Stimulated activated CD4-positive, alpha-beta T cell treated with anti-CD3 and anti-CD28 coated beads, Interleukin-1b, Interleukin-23, amount 100 ng/mL, for 24 hours (primary cell): ENCODE measurements at regions not wholly inside any gene's neighbourhood (a gene's known extent, or its start where the extent isn't known, plus 50 kb on each side); places are given as distances from the start of the nearest gene placed in this dataset.
"Not testable (repeated sequence)": the region's sequence is repeated elsewhere in the genome, so short reads cannot be mapped to it uniquely, and the experiment has no call there.

Source experiments
- DNase-seq, 4 experiments: peaks; one replicate each; pipeline ENCODE4 v3.0.0-alpha.2; 2020; ENCODE audit warnings: low read depth in 4 of 4, low spot score in 1 of 4

DNA sequence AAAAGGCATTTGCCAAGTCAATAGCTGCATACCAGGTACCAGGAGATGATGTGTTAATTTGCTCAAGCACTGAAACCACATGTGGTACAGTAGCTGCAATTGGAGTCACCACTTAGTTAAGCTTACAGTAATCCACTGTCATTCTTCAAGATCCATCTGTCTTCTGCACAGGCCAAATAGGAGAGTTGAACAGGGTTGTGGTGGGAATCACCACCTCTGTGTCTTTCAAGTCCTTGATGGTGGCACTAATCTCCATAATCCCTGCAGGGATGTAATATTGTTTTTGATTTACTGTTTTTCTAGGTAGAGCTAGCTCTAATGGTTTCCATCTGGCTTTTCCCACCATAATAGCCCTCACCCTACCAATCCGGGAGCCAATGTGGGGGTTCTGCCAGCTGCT, 91.9 kb downstream of the FCRL5 start:
- DNase-seq, result no peak

DNA sequence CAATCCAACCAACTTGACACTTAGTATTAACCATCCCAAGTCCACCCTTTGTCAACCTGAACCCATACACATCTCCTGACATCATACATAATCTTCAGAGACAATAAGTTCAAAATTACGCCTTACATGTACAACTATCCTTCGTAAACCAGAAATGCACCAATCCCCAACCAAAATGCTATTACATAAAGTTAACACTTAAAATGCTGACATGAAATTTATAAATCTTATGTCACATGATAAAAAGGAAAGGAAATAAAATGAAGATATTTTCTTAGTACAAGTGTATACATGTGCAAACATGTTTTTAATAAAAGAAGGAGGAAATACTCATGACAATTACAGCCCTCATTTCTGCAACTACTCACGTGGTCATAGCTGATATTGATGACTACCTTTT, 95.0 kb downstream of the FCRL5 start:
- DNase-seq, result no peak

DNA sequence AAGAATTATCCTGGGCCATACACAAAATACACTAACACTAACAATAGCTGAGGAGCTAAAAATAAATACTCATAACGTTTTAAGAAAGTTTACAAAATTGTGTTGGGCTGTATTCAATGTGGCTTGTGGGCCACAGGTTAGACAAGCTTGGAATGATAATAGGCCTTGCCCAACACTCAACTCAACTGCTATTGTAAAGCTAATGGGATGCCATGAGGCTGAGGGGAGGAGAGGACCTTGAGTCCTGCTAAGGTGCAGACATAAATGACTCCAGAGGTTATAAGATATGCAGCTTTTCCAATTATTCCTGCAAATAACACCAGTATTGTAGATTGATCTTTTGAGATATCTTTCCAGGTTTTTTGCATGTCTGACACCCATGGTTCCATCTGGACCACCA, 97.0 kb downstream of the FCRL5 start:
- DNase-seq, result no peak

DNA sequence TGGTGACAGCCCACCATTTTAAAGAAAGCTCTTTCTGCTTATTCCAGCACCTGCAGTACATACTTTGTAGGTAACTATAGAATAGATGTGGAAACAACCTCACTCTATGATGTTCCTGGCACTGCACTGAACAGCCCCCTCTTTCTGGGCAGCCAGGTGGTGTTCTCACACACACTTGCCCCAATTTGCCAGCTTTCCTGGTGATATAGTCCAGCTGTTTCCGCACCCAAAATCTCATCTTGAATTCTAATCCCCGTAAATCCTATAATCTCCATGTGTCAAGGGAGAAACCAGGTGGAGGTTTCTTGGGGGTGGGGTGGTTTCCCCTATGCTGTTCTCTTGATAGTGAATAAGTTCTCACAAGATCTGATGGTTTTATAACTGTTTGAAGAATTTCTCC, 102.2 kb downstream of the FCRL5 start:
- DNase-seq, result no peak

DNA sequence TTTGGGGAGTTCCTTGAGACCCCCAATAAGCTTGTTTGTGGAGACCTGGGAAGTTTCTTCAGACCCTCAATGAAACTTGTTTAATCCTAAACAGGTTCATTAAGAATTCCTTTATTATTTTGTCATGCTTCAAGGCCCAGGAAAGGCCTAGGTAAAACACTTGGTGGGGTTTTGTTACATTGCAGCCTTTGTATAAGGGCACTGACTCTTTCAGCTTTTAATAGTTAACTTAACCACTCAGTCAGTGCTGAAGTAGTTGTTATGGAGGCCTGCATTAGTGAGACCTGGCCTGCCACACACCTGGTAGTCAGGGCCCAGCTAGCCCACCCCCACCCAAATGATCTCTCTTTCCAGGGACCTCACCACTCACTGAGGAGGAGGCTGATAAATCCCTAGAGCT, 103.7 kb downstream of the FCRL5 start:
- no peak for DNase-seq

DNA sequence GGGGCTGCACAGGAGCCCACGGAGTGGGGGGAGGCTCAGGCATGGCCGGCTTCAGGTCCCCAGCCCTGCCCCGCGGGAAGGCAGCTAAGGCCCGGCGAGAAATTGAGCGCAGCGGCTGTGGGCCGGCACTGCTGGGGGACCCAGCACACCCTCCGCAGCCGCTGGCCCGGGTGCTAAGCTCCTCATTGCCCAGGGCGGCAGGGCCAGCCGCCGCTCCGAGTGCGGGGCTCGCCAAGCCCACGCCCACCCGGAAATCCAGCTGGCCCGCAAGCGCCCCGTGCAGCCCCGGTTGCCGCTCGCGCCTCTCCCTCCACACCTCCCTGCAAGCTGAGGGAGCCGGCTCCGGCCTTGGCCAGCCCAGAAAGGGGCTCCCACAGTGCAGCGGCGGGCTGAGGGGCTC, 106.0 kb downstream of the FCRL5 start:
- not testable (repeated sequence) for DNase-seq

DNA sequence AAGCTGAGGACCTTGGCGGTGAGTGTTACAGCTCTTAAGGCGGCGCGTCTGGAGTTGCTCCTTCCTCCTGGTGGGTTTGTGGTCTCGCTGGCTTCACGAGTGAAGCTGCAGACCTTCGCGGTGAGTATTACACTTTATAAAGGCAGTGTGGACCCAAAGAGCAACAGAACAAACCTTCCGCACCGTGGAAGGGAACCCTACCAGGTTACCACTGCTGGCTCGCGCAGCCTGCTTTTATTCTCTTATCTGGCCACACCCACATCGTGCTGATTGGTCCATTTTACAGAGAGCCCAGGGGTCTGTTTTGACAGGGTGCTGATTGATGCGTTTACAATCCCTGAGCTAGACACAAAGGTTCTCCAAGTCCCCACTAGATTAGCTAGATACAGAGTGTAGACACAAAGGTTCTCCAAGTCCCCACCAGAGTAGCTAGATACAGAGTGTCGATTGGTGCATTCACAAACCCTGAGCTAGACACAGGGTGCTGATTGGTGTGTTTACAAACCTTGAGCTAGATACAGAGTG, 106.6 kb downstream of the FCRL5 start:
- not testable (repeated sequence) for DNase-seq

DNA sequence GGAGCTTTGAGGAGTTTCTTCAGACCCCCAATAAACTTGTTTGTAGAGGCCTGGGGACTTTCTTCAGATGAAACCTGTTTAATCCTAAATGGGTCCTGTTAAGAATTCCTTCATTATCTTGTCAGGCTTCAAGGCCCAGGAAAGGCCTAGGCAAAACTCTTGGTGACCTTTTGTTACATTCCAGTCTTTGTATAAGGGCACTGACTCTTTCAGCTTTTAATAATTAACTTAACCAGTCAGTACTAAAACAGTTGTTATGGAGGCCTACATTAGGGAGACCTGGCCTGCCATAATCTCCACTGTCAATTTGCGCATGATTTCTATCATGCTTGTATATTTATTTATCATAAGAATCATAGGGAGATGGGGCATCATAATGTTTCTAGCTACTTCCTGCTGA, 110.2 kb downstream of the FCRL5 start:
- DNase-seq, result no peak

DNA sequence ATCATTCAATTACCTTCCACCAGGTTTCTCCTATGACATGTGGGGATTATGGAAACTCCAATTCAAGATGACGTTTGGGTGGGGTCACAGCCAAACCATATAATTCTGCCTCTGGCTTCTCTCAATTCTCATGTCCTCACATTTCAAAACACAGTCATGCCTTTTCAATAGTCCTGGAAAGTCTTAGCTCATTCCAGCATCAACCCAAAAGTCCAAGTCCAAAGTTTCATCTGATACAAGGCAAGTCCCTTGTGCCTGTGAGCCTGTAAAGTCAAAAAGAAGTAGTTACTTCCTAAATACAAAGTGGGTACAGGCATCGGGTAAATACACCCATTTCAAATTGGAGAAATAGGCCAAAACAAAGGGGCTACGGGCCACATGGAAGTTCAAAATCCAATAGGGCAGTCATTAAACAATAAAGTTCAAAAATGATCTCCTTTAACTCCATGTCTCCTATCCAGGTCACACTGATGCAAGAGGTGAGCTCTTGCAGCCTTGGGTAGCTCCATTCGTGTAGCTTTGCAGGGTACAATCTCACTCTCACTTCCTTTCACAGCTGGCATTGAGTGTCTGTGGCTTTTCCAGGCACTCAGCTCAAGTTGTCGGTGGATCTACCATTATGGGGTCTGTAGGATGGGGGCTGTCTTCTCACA, 112.9 kb downstream of the FCRL5 start:
- DNase-seq, result no peak

DNA sequence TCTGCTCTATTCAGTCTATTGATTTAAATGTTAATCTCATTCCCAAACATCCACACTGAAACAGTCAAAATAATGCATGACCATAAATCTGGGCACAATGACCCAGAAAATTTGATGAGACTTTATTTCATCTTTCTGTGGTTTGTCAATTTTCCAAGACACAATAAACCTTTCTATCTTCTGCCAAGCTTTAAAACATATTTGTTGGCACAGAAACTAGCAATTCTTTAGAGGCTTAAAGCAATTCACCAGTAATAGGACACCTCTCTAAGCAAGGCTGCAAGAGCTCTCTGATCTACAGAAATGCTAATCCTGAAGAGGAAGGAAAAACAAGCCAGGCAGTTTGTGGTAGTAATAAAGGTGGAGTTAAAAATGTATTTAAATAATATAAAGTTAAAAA, 113.7 kb downstream of the FCRL5 start:
- DNase-seq, result no peak

DNA sequence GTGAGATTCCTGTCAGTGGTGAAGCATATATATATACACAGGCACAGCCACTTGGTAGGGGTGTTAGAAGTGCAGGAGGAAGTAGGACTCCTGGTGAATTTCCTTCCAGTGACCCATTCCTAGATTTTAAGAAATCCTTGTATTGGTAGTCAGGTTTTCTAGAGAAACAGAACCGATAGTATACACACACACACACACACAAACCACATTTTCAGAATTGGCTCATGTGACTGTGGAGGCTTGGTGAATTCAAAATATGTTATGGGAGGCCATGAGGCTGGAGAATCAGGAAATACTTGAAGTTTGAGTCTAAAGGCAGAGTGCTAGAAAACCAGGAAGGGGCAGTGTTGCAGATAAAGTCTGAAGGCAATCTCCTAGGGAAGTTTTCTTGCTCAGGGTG, 114.2 kb downstream of the FCRL5 start:
- DNase-seq, result no peak

DNA sequence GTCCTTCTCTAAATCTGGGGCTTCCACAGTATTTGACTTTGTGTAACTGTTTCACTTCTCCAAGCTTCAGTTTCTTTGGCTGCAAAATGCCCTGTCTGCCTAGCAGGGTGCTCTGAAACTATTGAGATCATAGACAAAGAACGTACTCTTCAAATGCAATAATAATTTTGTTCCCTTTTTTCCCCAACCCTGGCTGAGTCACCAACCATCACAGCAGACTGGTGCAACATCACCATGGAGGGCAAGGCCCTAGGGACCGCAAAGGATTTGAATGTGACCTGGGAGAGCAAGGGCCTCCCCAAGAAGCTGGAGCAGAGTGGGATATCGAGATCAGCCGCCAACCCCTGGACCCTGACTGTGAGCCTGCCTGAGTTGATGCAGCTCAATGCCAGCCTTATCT, 115.0 kb downstream of the FCRL5 start:
- no peak for DNase-seq

DNA sequence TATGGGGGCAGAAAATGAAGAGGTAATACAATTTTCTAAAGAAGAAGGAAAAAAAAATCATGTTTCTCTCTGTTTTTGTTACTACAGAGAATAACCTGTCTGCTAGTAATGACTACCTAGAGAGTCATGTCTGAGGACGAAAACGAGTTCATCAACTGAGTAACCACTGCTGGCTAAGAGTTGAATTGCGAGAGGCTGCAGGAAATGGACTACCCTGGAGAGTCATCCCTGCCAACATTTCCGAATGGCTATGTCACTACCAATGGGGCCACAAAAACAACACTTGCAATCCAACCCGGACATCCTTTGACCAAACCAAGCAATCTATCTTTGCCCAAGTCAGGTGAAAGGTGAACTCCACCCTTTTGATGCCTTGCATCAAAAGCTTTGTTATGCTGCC, 120.6 kb downstream of the FCRL5 start:
- no peak for DNase-seq

DNA sequence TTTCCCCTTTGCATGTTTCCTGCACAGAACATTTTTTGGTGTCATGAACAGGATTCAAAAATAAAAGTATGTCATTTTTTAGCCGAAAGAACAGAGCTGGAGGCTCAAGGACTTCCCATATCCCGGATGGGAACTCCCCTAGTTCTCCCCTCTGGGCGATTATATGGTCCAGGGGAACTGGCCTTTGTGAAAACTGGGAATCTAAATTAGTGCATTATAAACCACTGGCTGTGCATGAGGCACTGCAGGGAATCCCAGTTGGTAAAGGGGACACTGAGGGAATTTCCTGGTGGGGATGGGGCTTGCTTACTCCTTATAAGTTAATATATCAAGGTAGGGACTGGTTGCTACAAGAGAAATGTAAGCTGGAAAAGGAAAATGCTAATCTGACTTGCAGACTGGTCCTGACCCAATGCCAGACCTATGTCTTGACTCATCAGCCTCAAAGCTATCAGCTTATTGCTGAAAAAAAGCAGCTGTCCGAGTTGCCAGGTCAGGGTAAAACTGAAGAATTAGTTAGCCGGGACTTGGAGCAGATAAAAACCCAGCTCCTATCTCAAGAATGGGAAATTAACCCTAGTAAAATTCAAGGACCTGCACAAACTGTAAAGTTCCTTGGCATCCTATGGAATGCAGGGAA, 122.6 kb downstream of the FCRL5 start:
- DNase-seq, result no peak

DNA sequence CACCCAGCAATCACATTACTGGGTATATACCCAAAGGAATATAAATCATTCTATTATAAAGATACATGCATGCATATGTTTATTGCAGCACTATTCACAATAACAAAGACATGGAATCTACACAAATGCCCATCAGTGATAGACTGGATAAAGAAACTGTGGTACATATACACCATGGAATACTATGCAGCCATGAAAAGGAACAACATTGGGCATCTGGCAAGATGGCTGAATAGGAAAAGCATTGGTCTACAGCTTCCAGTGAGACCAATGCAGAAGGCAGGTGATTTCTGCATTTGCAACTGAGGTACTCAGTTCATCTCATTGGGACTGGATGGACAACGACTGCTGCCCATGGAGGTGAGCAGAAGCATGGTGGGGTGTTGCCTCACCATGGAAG, 128.6 kb downstream of the FCRL5 start:
- not testable (repeated sequence) for DNase-seq

DNA sequence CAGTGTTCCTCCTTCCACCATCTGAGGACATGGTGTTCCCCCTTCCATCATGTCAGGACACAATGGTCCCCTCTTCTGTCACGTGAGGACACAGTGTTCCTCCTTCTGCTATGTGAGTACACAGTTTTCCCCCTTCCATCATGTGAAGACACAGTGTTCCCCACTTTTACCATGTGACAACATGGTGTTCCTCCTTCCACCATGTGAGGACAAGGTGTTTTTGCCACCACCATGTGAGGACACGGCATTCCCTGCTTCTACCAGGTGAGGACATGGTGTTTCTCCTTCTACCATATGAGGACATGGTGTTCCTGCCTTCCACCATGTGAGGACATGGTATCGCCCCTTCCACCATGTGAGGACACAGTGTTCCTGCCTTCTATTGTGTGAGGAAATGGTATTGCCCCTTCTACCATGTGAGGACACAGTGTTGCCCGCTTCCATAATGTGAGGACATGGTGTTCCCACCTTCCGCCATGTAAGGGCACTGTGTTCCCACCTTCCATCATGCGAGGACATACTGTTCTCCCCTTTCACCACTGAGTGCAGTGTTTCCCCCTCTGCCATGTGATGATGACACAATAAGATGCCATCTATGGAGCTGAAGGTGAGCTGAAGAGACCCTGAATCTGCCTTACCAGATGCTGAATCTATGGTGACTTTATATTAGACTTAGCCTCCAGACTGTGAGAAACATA, 132.3 kb downstream of the FCRL5 start:
- DNase-seq, result no peak

DNA sequence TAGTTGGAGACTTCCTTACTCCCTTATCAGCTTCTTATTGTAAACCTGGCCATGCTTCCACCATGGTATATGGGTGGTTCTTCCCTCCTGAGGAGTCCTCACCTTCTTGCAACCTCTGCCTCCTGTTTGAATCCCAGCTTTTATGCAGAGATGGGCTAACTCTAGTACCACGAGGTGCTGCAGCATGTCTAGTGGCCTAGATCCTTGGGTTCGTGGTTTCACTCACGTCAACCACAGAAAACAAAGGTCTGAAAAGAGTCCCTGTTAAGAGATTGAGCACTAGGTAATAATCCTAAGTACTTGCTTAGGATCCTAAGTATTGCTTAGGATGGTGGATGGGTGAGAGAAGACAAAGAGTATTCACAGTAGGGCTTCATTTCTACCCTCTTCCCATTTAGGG, 133.7 kb downstream of the FCRL5 start:
- no peak for DNase-seq

DNA sequence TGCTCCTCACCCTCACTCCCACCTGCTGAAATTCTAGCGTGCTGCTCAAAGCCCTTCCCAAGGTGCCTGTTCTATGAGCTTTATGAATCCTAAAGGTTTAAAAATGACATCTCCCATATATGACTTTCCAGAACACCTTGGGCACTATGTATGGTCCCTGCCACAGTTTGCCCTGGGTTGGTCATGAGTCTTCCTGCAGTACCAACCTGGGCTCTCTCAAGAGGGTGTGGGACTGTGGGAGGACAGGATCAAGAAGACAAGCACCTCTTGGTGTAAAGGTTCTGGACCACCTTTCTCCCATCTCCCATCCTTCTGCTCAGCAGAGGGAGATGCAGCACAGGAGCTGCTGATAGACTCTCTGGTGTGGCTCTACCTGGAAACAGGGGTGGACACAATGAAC, 134.1 kb downstream of the FCRL5 start:
- DNase-seq, result no peak

DNA sequence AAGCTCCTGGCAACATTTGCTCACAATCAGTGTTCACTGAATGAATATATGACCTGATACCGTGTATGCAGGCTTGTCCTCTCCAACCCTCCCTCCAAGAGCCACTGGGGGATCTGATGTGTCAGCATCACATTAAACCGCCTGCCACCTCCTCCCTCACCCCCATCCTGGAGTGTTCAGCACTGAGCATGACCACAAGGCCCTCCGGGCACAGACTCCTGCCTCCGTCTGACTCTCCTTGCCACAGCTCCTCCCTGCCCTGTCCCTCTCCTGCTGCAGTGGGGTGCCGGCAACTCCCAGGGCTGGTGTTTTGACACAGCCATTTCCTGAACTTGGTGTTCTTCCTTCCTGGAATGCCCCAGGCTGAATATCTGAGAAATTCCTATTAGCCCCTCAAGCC, 136.7 kb downstream of the FCRL5 start:
- DNase-seq, result no peak

DNA sequence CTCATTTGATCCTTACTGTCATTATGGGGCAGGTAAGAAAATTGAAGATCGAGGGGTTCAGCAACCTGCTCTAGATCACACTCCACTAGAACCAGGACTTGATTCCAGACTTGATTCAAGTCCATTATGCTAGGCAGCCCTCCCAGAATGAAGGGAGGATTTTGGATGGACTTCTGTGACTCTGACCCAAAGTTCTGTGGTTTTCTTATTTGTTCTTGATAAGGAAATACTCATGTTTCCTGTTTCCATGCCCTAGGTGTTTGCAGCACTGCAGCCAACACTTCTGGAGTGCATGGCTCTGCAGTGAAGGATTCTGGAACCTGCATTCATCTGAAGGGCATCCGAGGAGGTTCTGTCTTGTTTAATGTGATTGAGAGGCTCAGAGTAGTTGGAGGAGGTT, 140.0 kb downstream of the FCRL5 start:
- no peak for DNase-seq

DNA sequence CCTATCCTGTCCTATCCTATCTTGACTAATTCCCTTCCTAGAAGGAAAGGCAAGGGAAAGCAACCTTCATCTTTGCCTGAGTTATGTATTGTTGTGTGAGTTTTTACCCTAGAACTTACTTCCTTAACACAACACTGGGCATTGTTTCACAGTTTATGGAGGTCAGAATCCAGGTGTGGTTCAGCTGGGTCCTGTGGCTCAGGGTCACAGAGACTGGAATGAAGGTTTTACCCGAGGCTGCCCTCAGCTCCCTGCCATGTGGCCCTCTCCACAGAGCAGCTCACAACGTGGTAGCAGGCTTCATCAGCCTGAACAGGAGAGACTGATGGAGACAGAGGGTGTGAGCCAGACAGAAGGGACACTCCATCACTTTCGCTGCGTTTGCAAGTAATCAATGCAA, 140.5 kb downstream of the FCRL5 start:
- DNase-seq, result no peak

DNA sequence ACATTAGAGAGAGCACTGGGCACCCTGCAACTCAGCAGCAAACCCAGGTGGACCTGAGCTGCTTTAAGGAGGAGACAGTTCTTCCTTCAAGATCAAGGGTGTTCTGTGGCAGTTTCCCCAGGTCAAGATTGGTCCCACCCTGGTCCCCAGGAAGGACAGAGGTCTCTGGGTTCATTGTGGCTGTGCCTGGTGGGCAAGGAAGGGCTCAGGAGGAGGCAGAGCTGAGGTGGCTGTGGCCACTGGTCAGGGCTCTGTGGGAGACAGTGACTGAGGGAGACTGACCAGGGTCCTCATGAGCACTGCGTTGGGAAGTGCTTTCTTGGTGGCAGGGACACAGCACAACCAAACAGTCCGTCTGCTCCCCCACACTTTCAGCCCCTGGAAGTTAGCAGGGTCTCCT, 141.3 kb downstream of the FCRL5 start:
- DNase-seq, result no peak
